HL-60 (cell line): ENCODE measurements at regions not wholly inside any gene's neighbourhood (a gene's known extent, or its start where the extent isn't known, plus 50 kb on each side); places are given as distances from the start of the nearest gene placed in this dataset.

ENCODE experiments used
- DNase-seq, 2 experiments: peaks; one replicate each; pipeline ENCODE4 v3.0.0-alpha.2; 2010 to 2020; ENCODE audit warnings: low read depth in 1 of 2, low spot score in 1 of 2
- H3K27ac ChIP-seq: fragments of 250-450 bp; sonication (Bioruptor Pico); replicated peaks from 2 replicates; pipeline ENCODE4 v1.5.1; 2020; ENCODE audit warnings: mild to moderate bottlenecking, moderate library complexity
- H3K27me3 ChIP-seq: fragments of 250-450 bp; sonication (Bioruptor Pico); 2 replicates; pipeline ENCODE4 v1.5.1; 2021; ENCODE audit warnings: mild to moderate bottlenecking, moderate library complexity; ENCODE audit not compliant: insufficient read depth, poor library complexity, severe bottlenecking
- H3K4me3 ChIP-seq: replicated peaks from 2 replicates; pipeline ENCODE4 v1.5.1; 2011; ENCODE audit warnings: mild to moderate bottlenecking, control low read depth, low read length; ENCODE audit not compliant: insufficient read depth
- CTCF ChIP-seq: IDR thresholded peaks from one replicate; pipeline ENCODE4 v1.5.1; 2011; ENCODE audit warnings: low read length, control low read depth, inconsistent platforms; ENCODE audit not compliant: insufficient read depth
- GABPA ChIP-seq: IDR thresholded peaks from 2 replicates; pipeline ENCODE4 v1.6.1; 2012; ENCODE audit warnings: low read depth
- POLR2AphosphoS5 ChIP-seq: IDR thresholded peaks from 2 replicates; pipeline ENCODE4 v1.6.1; 2012; ENCODE audit warnings: low read depth
- REST ChIP-seq: IDR thresholded peaks from 2 replicates; pipeline ENCODE4 v1.6.1; 2012; ENCODE audit warnings: low read depth; ENCODE audit not compliant: insufficient replicate concordance
- SPI1 ChIP-seq: IDR thresholded peaks from 2 replicates; pipeline ENCODE4 v1.6.1; 2012; ENCODE audit warnings: low read depth, mild to moderate bottlenecking, borderline replicate concordance

- Histone ChIP-seq H3K27me3 (no peaks in the 10 kb centered on the region), H3K27ac (peak overlapping the region; percentile 67), H3K4me3 (no peak overlapping the region)
- DNase-seq = peak in 1 of 2 experiments; percentile 55
- no peak for TF ChIP-seq REST
- no peak for TF ChIP-seq CTCF
- TF ChIP-seq GABPA = no peak
- no peak for TF ChIP-seq POLR2AphosphoS5
- TF ChIP-seq SPI1 = no peak
These were observed 338.2 kb upstream of the PRDM1 start for GRCh38 chr6:105747823-105748405.

- H3K4me3 ChIP-seq = no peak overlapping the region
- TF ChIP-seq POLR2AphosphoS5 = no peak
- no peak for TF ChIP-seq SPI1
- TF ChIP-seq REST = no peak
- no peak for DNase-seq
- no peaks in the 10 kb centered on the region for H3K27me3 ChIP-seq
- peak overlapping the region; percentile 41 for H3K27ac ChIP-seq
These were observed 339.6 kb upstream of the PRDM1 start for GRCh38 chr6:105746509-105746908.

- no peak overlapping the region for H3K4me3 ChIP-seq
- peak in 1 of 2 experiments; percentile 23 for DNase-seq
- H3K27me3 ChIP-seq = no peaks in the 10 kb centered on the region
- peak overlapping the region; percentile 41 for H3K27ac ChIP-seq
- TF ChIP-seq SPI1 (peak; percentile 95), POLR2AphosphoS5 (no peak), CTCF (no peak), REST (no peak), GABPA (no peak)
These were observed 340.0 kb upstream of the PRDM1 start for GRCh38 chr6:105746130-105746505.
